HL-60 (cell line): ENCODE measurements at regions not wholly inside any gene's neighbourhood (a gene's known extent, or its start where the extent isn't known, plus 50 kb on each side); places are given as distances from the start of the nearest gene placed in this dataset.
A peak's percentile ranks its signal among the peaks of the same experiment; 100 is the strongest.
"Not testable (repeated sequence)": the region's sequence is repeated elsewhere in the genome, so short reads cannot be mapped to it uniquely, and the experiment has no call there.

ENCODE experiments used
- DNase-seq, 2 experiments: peaks; one replicate each; pipeline ENCODE4 v3.0.0-alpha.2; 2010 to 2020; ENCODE audit warnings: low read depth in 1 of 2, low spot score in 1 of 2
- H3K27ac ChIP-seq: fragments of 250-450 bp; sonication (Bioruptor Pico); replicated peaks from 2 replicates; pipeline ENCODE4 v1.5.1; 2020; ENCODE audit warnings: mild to moderate bottlenecking, moderate library complexity
- H3K27me3 ChIP-seq: fragments of 250-450 bp; sonication (Bioruptor Pico); 2 replicates; pipeline ENCODE4 v1.5.1; 2021; ENCODE audit warnings: mild to moderate bottlenecking, moderate library complexity; ENCODE audit not compliant: insufficient read depth, poor library complexity, severe bottlenecking
- H3K4me3 ChIP-seq: replicated peaks from 2 replicates; pipeline ENCODE4 v1.5.1; 2011; ENCODE audit warnings: mild to moderate bottlenecking, control low read depth, low read length; ENCODE audit not compliant: insufficient read depth
- GABPA ChIP-seq: IDR thresholded peaks from 2 replicates; pipeline ENCODE4 v1.6.1; 2012; ENCODE audit warnings: low read depth
- POLR2AphosphoS5 ChIP-seq: IDR thresholded peaks from 2 replicates; pipeline ENCODE4 v1.6.1; 2012; ENCODE audit warnings: low read depth
- SPI1 ChIP-seq: IDR thresholded peaks from 2 replicates; pipeline ENCODE4 v1.6.1; 2012; ENCODE audit warnings: low read depth, mild to moderate bottlenecking, borderline replicate concordance
- TF ChIP-seq, protein P1 (sequence below): IDR thresholded peaks from 2 replicates; pipeline ENCODE4 v1.6.1; 2012; ENCODE audit warnings: low read depth; ENCODE audit not compliant: insufficient replicate concordance
- TF ChIP-seq, protein P2 (sequence below): IDR thresholded peaks from one replicate; pipeline ENCODE4 v1.5.1; 2011; ENCODE audit warnings: low read length, control low read depth, inconsistent platforms; ENCODE audit not compliant: insufficient read depth

DNA sequence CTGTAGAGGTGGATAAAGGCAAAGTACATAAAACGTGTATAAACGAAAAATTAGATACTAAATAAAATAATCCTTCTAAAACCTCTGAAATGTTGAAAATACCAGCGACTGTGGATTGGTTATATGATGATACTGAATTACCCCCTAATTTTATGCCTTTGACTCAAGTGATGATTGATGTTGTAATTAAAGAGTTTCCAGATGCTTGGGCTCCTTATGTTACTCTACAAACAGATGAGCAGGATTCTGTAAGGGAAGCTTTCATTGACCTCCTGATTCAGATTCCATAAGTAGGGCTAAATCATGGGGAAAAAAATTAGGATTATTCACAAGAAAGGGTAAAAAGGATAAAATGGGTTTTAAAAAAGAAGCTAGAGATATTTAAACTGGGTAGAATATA is 418.2 kb upstream of the SLC39A10 start:
- no peak overlapping the region for H3K27ac ChIP-seq
- H3K4me3 ChIP-seq = no peak overlapping the region
- H3K27me3 ChIP-seq = no peaks in the 10 kb centered on the region
- TF ChIP-seq GABPA = no peak
- TF ChIP-seq POLR2AphosphoS5 = no peak
- TF ChIP-seq, protein P1, sequence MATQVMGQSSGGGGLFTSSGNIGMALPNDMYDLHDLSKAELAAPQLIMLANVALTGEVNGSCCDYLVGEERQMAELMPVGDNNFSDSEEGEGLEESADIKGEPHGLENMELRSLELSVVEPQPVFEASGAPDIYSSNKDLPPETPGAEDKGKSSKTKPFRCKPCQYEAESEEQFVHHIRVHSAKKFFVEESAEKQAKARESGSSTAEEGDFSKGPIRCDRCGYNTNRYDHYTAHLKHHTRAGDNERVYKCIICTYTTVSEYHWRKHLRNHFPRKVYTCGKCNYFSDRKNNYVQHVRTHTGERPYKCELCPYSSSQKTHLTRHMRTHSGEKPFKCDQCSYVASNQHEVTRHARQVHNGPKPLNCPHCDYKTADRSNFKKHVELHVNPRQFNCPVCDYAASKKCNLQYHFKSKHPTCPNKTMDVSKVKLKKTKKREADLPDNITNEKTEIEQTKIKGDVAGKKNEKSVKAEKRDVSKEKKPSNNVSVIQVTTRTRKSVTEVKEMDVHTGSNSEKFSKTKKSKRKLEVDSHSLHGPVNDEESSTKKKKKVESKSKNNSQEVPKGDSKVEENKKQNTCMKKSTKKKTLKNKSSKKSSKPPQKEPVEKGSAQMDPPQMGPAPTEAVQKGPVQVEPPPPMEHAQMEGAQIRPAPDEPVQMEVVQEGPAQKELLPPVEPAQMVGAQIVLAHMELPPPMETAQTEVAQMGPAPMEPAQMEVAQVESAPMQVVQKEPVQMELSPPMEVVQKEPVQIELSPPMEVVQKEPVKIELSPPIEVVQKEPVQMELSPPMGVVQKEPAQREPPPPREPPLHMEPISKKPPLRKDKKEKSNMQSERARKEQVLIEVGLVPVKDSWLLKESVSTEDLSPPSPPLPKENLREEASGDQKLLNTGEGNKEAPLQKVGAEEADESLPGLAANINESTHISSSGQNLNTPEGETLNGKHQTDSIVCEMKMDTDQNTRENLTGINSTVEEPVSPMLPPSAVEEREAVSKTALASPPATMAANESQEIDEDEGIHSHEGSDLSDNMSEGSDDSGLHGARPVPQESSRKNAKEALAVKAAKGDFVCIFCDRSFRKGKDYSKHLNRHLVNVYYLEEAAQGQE = no peak
- no peak for TF ChIP-seq SPI1
- TF ChIP-seq, protein P2, sequence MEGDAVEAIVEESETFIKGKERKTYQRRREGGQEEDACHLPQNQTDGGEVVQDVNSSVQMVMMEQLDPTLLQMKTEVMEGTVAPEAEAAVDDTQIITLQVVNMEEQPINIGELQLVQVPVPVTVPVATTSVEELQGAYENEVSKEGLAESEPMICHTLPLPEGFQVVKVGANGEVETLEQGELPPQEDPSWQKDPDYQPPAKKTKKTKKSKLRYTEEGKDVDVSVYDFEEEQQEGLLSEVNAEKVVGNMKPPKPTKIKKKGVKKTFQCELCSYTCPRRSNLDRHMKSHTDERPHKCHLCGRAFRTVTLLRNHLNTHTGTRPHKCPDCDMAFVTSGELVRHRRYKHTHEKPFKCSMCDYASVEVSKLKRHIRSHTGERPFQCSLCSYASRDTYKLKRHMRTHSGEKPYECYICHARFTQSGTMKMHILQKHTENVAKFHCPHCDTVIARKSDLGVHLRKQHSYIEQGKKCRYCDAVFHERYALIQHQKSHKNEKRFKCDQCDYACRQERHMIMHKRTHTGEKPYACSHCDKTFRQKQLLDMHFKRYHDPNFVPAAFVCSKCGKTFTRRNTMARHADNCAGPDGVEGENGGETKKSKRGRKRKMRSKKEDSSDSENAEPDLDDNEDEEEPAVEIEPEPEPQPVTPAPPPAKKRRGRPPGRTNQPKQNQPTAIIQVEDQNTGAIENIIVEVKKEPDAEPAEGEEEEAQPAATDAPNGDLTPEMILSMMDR = no peak
- DNase-seq = no peak

DNA sequence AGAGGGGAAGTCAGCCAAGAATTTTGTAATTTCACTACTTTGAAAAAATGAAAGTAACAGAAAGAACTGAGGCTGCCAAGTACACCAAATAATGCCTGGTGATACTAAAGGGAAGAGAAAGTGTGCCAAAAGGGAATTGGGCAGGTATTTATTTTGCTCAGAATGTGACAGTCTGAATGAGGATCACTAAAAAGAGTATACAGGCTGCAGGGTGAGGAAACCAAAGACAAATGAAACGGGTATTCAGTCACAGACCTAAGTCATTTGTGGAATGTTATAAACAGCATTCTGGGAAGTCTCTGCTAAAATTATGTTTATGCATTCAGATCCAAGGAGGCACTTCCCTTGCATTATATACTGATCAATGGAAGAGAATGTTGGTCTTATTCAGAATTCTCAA is 418.6 kb upstream of the SLC39A10 start:
- no peak overlapping the region for H3K27ac ChIP-seq
- H3K4me3 ChIP-seq = no peak overlapping the region
- H3K27me3 ChIP-seq = no peaks in the 10 kb centered on the region
- no peak for DNase-seq
- TF ChIP-seq, protein P1 = no peak
- TF ChIP-seq SPI1 = peak; percentile 22; the same call in 1 of the 2 replicates

DNA sequence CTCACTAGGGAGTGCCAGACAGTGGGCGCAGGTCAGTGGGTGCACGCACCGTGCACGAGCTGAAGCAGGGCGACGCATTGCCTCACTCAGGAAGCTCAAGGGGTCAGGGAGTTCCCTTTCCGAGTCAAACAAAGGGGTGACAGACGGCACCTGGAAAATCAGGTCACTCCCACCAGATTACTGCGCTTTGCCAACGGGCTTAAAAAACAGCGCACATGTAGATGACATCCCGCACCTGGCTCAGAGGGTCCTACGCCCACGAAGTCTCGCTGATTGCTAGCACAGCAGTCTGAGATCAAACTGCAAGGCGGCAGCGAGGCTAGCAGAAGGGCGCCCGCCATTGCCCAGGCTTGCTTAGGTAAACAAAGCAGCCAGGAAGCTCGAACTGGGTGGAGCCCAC is 428.5 kb upstream of the SLC39A10 start:
- not testable (repeated sequence) for H3K27me3 ChIP-seq, H3K27ac ChIP-seq, DNase-seq, H3K4me3 ChIP-seq

DNA sequence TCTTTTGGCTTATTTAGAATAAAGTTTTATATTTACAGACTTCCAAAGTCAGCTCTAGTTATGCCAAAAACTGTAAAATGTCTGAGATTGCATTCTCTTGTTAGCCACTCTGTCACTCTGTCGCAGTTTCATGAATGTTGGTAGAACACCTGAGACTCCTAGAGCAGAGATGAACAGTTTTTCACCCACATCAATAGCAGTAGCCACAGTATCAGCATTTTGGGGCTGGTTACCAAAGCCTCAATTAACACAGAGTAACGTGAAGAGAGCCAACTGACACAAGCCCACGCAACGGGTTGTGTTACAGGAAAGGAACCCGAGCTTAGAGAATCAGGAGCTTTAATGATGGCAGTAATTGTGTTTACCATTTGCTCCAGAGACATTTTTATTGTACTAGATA is 443.0 kb upstream of the SLC39A10 start:
- no peak for TF ChIP-seq POLR2AphosphoS5
- TF ChIP-seq, protein P2 = no peak
- TF ChIP-seq GABPA = no peak
- TF ChIP-seq, protein P1 = no peak
- no peak for TF ChIP-seq SPI1
- Histone ChIP-seq H3K27ac (no peak overlapping the region), H3K4me3 (no peak overlapping the region), H3K27me3 (no peaks in the 10 kb centered on the region)
- no peak for DNase-seq
